GM12878 (cell line): ENCODE measurements at regions not wholly inside any gene's neighbourhood (a gene's known extent, or its start where the extent isn't known, plus 50 kb on each side); places are given as distances from the start of the nearest gene placed in this dataset.

Source experiments
- CHD2 ChIP-seq: IDR thresholded peaks from 2 replicates; pipeline ENCODE4 v1.6.1; 2011; ENCODE audit warnings: low read depth, low read length, improper control_type of control experiment, borderline replicate concordance
- EP300 ChIP-seq, 2 experiments: fragments of 150-350 bp in 1 of 2; IDR thresholded peaks; 2 replicates each; pipeline ENCODE4 v1.6.1; 2011 to 2012; ENCODE audit warnings: low read depth in 2 of 2, low read length in 2 of 2, borderline replicate concordance in 1 of 2, improper control_type of control experiment in 1 of 2, inconsistent platforms in 1 of 2; ENCODE audit not compliant: control insufficient read depth in 1 of 2
- ESRRA ChIP-seq: IDR thresholded peaks from 2 replicates; pipeline ENCODE4 v1.6.1; 2012; ENCODE audit warnings: mild to moderate bottlenecking, low read length, improper control_type of control experiment
- FOXK2 ChIP-seq: fragments of 450-650 bp; IDR thresholded peaks from 2 replicates; pipeline ENCODE4 v1.6.1; 2017; ENCODE audit warnings: mild to moderate bottlenecking, moderate library complexity
- KDM1A ChIP-seq: fragments of 200-600 bp; sonication (generic); IDR thresholded peaks from 2 replicates; pipeline ENCODE4 v1.6.1; 2016; ENCODE audit warnings: borderline replicate concordance
- NFYB ChIP-seq: IDR thresholded peaks from 2 replicates; pipeline ENCODE4 v1.6.1; 2011; ENCODE audit warnings: low read depth, mild to moderate bottlenecking, low read length, improper control_type of control experiment, moderate library complexity; ENCODE audit not compliant: insufficient read depth
- NR2C2 ChIP-seq: IDR thresholded peaks from 2 replicates; pipeline ENCODE4 v1.6.1; 2011; ENCODE audit warnings: borderline replicate concordance, low read depth; ENCODE audit not compliant: control insufficient read depth, insufficient read length
- POLR2AphosphoS5 ChIP-seq: IDR thresholded peaks from 2 replicates; pipeline ENCODE4 v1.6.1; 2011; ENCODE audit warnings: mild to moderate bottlenecking, low read length, inconsistent platforms
- TCF12 ChIP-seq: IDR thresholded peaks from 2 replicates; pipeline ENCODE4 v1.6.1; 2011; ENCODE audit warnings: low read depth, mild to moderate bottlenecking, low read length
- YY1 ChIP-seq: IDR thresholded peaks from 2 replicates; pipeline ENCODE4 v1.6.1; 2011; ENCODE audit warnings: low read depth, mild to moderate bottlenecking, low read length
- TF ChIP-seq, protein P1 (sequence below): IDR thresholded peaks from 2 replicates; pipeline ENCODE4 v1.6.1; 2011; ENCODE audit warnings: low read depth, low read length, improper control_type of control experiment, borderline replicate concordance
- TF ChIP-seq, protein P2 (sequence below), 3 experiments: IDR thresholded peaks in 2 of 3; conservative IDR thresholded peaks in 1 of 3; 2 replicates each; pipeline ENCODE4 v1.5.1; 2011; ENCODE audit warnings: low read depth in 3 of 3, low read length in 3 of 3, mild to moderate bottlenecking in 3 of 3, control low read depth in 2 of 3, moderate library complexity in 2 of 3, inconsistent platforms in 1 of 3, mixed read lengths in 1 of 3; ENCODE audit not compliant: control insufficient read depth in 2 of 3, insufficient read depth in 1 of 3; ENCODE audit errors: extremely low read depth in 1 of 3

DNA sequence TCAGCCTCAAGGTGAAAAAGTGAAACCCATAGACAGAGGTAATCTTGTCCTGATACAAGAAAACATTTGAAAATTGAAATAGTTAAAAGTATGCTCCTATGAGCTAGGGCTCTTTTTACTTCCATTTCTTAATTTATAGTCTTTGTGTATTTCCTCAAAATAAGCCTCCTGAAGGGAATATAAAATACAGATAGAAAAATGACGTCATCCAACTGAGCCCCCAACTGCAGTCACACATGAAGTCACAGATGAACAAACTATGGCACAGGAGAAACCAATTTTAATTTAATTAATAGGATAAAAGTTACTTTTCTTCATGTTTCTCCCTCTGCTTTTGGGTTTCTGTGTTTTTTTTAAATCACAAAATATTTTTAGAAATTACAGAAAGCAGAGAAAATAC, 280.3 kb downstream of the HTR7 start:
- TF ChIP-seq NFYB: no peak
- no peak for TF ChIP-seq ESRRA
- TF ChIP-seq NR2C2: no peak
- no peak for TF ChIP-seq CHD2
- TF ChIP-seq POLR2AphosphoS5: no peak
- TF ChIP-seq, protein P1, sequence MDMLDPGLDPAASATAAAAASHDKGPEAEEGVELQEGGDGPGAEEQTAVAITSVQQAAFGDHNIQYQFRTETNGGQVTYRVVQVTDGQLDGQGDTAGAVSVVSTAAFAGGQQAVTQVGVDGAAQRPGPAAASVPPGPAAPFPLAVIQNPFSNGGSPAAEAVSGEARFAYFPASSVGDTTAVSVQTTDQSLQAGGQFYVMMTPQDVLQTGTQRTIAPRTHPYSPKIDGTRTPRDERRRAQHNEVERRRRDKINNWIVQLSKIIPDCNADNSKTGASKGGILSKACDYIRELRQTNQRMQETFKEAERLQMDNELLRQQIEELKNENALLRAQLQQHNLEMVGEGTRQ: no peak
- TF ChIP-seq FOXK2: no peak
- TF ChIP-seq, protein P2, sequence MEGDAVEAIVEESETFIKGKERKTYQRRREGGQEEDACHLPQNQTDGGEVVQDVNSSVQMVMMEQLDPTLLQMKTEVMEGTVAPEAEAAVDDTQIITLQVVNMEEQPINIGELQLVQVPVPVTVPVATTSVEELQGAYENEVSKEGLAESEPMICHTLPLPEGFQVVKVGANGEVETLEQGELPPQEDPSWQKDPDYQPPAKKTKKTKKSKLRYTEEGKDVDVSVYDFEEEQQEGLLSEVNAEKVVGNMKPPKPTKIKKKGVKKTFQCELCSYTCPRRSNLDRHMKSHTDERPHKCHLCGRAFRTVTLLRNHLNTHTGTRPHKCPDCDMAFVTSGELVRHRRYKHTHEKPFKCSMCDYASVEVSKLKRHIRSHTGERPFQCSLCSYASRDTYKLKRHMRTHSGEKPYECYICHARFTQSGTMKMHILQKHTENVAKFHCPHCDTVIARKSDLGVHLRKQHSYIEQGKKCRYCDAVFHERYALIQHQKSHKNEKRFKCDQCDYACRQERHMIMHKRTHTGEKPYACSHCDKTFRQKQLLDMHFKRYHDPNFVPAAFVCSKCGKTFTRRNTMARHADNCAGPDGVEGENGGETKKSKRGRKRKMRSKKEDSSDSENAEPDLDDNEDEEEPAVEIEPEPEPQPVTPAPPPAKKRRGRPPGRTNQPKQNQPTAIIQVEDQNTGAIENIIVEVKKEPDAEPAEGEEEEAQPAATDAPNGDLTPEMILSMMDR (IDR thresholded peaks at IDR 0.05 in 2 of 3, conservative IDR thresholded peaks at IDR 0.05 in 1 of 3; ENCODE audit: control insufficient read depth in 2 of 3, extremely low read depth in 1 of 3, insufficient read depth in 1 of 3, low read depth in 3 of 3, low read length in 3 of 3): no peak
- no peak for TF ChIP-seq YY1
- no peak for TF ChIP-seq TCF12
- TF ChIP-seq KDM1A: no peak
- TF ChIP-seq EP300 (IDR thresholded peaks at IDR 0.05; ENCODE audit: borderline replicate concordance in 1 of 2, control insufficient read depth in 1 of 2, low read depth in 2 of 2, low read length in 2 of 2): no peak
